SU-DHL-6 (cell line): ENCODE measurements at regions not wholly inside any gene's neighbourhood (a gene's known extent, or its start where the extent isn't known, plus 50 kb on each side); places are given as distances from the start of the nearest gene placed in this dataset.

Experiments
- EZH2phosphoT487 ChIP-seq: fragments of 200-600 bp; sonication (generic), shearing (Covaris generic); conservative IDR thresholded peaks from 2 replicates; pipeline ENCODE4 v1.6.1; 2018; ENCODE audit warnings: mild to moderate bottlenecking, antibody characterized with exemption, low read length, moderate library complexity, mixed read lengths
- TF ChIP-seq, protein P1 (sequence below): fragments of 200-600 bp; sonication (generic); IDR thresholded peaks from one replicate; pipeline ENCODE4 v1.5.1; 2017; ENCODE audit warnings: antibody characterized with exemption, mild to moderate bottlenecking, low read length, moderate library complexity; ENCODE audit not compliant: insufficient read depth, poor library complexity, severe bottlenecking

- TF ChIP-seq, protein P1, sequence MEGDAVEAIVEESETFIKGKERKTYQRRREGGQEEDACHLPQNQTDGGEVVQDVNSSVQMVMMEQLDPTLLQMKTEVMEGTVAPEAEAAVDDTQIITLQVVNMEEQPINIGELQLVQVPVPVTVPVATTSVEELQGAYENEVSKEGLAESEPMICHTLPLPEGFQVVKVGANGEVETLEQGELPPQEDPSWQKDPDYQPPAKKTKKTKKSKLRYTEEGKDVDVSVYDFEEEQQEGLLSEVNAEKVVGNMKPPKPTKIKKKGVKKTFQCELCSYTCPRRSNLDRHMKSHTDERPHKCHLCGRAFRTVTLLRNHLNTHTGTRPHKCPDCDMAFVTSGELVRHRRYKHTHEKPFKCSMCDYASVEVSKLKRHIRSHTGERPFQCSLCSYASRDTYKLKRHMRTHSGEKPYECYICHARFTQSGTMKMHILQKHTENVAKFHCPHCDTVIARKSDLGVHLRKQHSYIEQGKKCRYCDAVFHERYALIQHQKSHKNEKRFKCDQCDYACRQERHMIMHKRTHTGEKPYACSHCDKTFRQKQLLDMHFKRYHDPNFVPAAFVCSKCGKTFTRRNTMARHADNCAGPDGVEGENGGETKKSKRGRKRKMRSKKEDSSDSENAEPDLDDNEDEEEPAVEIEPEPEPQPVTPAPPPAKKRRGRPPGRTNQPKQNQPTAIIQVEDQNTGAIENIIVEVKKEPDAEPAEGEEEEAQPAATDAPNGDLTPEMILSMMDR: no peak
- no peak for TF ChIP-seq EZH2phosphoT487
Measured at GRCh38 chr5:104731331-104731730, 1168.7 kb upstream of the NUDT12 start.
